ENCODE measurements at regions not wholly inside any gene's neighbourhood (a gene's known extent, or its start where the extent isn't known, plus 50 kb on each side); places are given as distances from the start of the nearest gene placed in this dataset.

DNA sequence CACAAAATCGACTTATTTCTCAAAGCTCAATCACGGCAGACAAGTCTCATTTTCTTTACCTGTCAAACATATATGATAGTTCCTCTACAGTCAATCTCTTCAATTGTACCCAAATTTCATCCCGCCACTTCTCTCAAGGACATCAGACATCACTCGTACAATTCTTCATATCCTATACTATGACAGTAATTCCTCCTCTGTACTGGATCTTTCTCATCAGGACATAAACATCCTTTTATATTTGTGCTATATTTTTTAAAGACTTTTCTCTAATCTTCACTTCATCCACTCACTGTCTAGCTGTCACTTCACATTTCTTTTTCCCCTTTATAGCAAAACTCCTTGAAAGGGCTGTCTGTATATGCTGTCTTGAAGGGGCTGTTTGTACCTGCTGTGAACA is 419.1 kb upstream of the NR5A2 start:
- TF ChIP-seq POLR2A (IDR thresholded peaks at IDR 0.05; ENCODE audit: low read depth, low read length) (no peak), POLR2AphosphoS5 (IDR thresholded peaks at IDR 0.05; ENCODE audit: low read depth, low read length) (no peak)
